ENCODE measurements at regions not wholly inside any gene's neighbourhood (a gene's known extent, or its start where the extent isn't known, plus 50 kb on each side); places are given as distances from the start of the nearest gene placed in this dataset.

GRCh38 chr1:84745857-84746256 lies 55.6 kb upstream of the SSX2IP start:
- Histone ChIP-seq H3K9me3 (ENCODE audit: insufficient read depth, low read length) (no peaks in the 10 kb centered on the region), H4K20me1 (ENCODE audit: insufficient read depth, low read length) (no peaks in the 10 kb centered on the region), H3K27me3 (ENCODE audit: low read depth, low read length) (peaks cover 19% of the 10 kb centered on the region; the same call in 1 of the 2 replicates), H3K4me2 (ENCODE audit: low read length) (no peak overlapping the region), H3K9ac (ENCODE audit: low read length) (no peak overlapping the region), H3K4me3 (ENCODE audit: low read length) (no peak overlapping the region), H3K4me1 (ENCODE audit: low read length) (peaks cover 6% of the 10 kb centered on the region; the same call in 1 of the 2 replicates), H3K27ac (ENCODE audit: low read length) (no peak overlapping the region), H3K79me2 (ENCODE audit: low read length) (no peaks in the 10 kb centered on the region), H3K36me3 (replicated peaks; ENCODE audit: low read depth, low read length) (no peaks in the 10 kb centered on the region), H2AFZ (ENCODE audit: low read depth, low read length) (no peak overlapping the region)
- TF ChIP-seq, protein P1, sequence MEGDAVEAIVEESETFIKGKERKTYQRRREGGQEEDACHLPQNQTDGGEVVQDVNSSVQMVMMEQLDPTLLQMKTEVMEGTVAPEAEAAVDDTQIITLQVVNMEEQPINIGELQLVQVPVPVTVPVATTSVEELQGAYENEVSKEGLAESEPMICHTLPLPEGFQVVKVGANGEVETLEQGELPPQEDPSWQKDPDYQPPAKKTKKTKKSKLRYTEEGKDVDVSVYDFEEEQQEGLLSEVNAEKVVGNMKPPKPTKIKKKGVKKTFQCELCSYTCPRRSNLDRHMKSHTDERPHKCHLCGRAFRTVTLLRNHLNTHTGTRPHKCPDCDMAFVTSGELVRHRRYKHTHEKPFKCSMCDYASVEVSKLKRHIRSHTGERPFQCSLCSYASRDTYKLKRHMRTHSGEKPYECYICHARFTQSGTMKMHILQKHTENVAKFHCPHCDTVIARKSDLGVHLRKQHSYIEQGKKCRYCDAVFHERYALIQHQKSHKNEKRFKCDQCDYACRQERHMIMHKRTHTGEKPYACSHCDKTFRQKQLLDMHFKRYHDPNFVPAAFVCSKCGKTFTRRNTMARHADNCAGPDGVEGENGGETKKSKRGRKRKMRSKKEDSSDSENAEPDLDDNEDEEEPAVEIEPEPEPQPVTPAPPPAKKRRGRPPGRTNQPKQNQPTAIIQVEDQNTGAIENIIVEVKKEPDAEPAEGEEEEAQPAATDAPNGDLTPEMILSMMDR (IDR thresholded peaks at IDR 0.05; ENCODE audit: low read depth, low read length) = no peak
- no peak for TF ChIP-seq EZH2phosphoT487 (IDR thresholded peaks at IDR 0.05; ENCODE audit: low read depth)

DNA sequence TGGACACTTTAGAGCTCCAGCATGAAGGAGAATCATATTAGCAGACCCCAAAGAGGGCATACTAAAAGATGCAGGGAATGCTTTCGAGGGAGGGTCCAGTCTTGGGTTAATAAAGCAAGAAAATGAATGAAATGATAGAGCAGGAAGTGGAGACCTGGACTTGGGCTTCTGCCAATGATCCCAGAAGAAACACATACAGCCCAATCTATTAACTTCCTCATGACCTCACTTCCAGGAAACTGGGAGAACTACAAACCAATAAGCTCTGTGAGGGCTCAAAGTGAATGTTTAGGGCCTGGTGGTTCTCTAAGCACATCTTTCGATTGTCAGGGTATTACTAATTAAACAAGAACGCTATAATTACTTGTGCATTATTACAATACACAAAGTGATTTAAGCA lies 53.6 kb upstream of the SSX2IP start:
- Histone ChIP-seq H2AFZ (ENCODE audit: low read depth, low read length) (no peak overlapping the region), H3K9ac (ENCODE audit: low read length) (no peak overlapping the region), H3K4me3 (ENCODE audit: low read length) (no peak overlapping the region), H3K9me3 (ENCODE audit: insufficient read depth, low read length) (no peaks in the 10 kb centered on the region), H3K27me3 (ENCODE audit: low read depth, low read length) (peaks cover 7% of the 10 kb centered on the region; the same call in 1 of the 2 replicates), H3K27ac (ENCODE audit: low read length) (no peak overlapping the region), H3K36me3 (replicated peaks; ENCODE audit: low read depth, low read length) (no peaks in the 10 kb centered on the region), H3K4me1 (ENCODE audit: low read length) (no peaks in the 10 kb centered on the region), H3K4me2 (ENCODE audit: low read length) (no peak overlapping the region), H4K20me1 (ENCODE audit: insufficient read depth, low read length) (no peaks in the 10 kb centered on the region), H3K79me2 (ENCODE audit: low read length) (no peaks in the 10 kb centered on the region)
- TF ChIP-seq EZH2phosphoT487 (IDR thresholded peaks at IDR 0.05; ENCODE audit: low read depth) = no peak
- TF ChIP-seq, protein P1 (IDR thresholded peaks at IDR 0.05; ENCODE audit: low read depth, low read length) = no peak

DNA sequence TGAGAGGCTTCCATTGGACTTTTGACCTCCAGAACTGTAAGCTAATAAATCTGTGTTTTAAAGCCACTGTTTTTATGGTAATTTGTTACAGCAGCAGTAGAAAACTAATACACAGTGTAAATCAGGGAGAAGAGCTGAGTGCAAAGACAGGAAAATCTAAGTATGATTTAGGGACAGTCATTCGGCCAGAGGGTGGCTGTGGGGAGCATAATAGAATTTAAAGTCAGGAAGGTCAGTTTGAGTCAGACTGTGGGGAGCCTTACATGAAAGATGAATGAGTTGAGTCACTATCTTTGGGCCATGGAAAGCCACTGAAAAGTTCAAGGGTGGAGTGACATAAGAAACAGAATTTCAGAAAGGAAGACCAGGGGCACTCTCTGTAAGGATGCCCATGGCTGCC lies 52.4 kb upstream of the SSX2IP start:
- Histone ChIP-seq H4K20me1 (ENCODE audit: insufficient read depth, low read length) (no peaks in the 10 kb centered on the region), H3K9ac (ENCODE audit: low read length) (no peak overlapping the region), H3K4me2 (ENCODE audit: low read length) (no peak overlapping the region), H3K27me3 (ENCODE audit: low read depth, low read length) (no peaks in the 10 kb centered on the region), H3K4me3 (ENCODE audit: low read length) (no peak overlapping the region), H3K27ac (ENCODE audit: low read length) (no peak overlapping the region), H3K36me3 (replicated peaks; ENCODE audit: low read depth, low read length) (no peaks in the 10 kb centered on the region), H3K79me2 (ENCODE audit: low read length) (no peaks in the 10 kb centered on the region), H2AFZ (ENCODE audit: low read depth, low read length) (no peak overlapping the region), H3K4me1 (ENCODE audit: low read length) (no peaks in the 10 kb centered on the region), H3K9me3 (ENCODE audit: insufficient read depth, low read length) (no peaks in the 10 kb centered on the region)
- no peak for TF ChIP-seq EZH2phosphoT487 (IDR thresholded peaks at IDR 0.05; ENCODE audit: low read depth)
- TF ChIP-seq, protein P1 (IDR thresholded peaks at IDR 0.05; ENCODE audit: low read depth, low read length) = no peak

DNA sequence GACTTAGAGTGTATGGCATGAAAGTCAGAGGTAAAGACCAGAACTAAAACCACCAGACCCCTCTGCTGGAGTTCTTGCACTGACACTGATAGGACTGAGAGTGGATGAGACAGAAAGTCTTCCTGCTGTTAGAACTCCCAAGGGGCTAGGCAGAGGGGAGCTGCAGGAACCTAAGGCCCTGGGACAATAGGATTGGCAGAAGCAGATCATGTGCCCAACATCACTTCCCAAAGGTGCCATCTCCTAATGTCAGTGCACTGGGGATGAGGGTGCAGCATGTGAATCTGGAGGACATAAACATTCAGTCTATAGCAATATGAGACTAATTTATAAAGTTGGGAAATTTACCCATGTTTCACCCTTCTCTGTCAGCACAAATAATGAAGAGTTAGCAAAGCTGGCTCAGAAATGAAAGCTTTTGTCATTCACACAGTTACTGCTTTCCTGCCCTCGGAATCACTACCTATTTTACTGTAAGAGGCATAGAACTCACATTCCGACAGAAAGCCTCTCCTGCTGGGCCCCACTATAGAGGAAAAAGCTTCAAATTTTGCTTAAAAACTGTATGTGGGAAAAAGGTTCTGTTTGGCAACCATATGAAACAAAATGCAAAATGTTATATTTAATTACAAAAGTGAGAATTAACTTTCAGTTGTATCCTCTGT lies 49.9 kb upstream of the SSX2IP start:
- TF ChIP-seq, protein P1 (IDR thresholded peaks at IDR 0.05; ENCODE audit: low read depth, low read length) = no peak
- TF ChIP-seq EZH2phosphoT487 (IDR thresholded peaks at IDR 0.05; ENCODE audit: low read depth) = no peak
- Histone ChIP-seq H3K4me3 (ENCODE audit: low read length) (no peak overlapping the region), H3K27me3 (ENCODE audit: low read depth, low read length) (no peaks in the 10 kb centered on the region), H3K36me3 (replicated peaks; ENCODE audit: low read depth, low read length) (no peaks in the 10 kb centered on the region), H3K4me1 (ENCODE audit: low read length) (no peaks in the 10 kb centered on the region), H3K27ac (ENCODE audit: low read length) (no peak overlapping the region), H3K9ac (ENCODE audit: low read length) (no peak overlapping the region), H3K4me2 (ENCODE audit: low read length) (no peak overlapping the region), H3K79me2 (ENCODE audit: low read length) (no peaks in the 10 kb centered on the region), H2AFZ (ENCODE audit: low read depth, low read length) (no peak overlapping the region), H4K20me1 (ENCODE audit: insufficient read depth, low read length) (no peaks in the 10 kb centered on the region), H3K9me3 (ENCODE audit: insufficient read depth, low read length) (no peaks in the 10 kb centered on the region)

All from OCI-LY3 (cell line).